OCI-LY1 (cell line): ENCODE measurements at regions not wholly inside any gene's neighbourhood (a gene's known extent, or its start where the extent isn't known, plus 50 kb on each side); places are given as distances from the start of the nearest gene placed in this dataset.

ENCODE experiments used
- H2AFZ ChIP-seq: fragments of 200-600 bp; sonication (generic), shearing (Covaris generic); 2 replicates; pipeline ENCODE4 v1.6.0; 2014; ENCODE audit warnings: antibody characterized with exemption, mild to moderate bottlenecking, low read length
- H3F3A ChIP-seq: fragments of 200-600 bp; sonication (generic), shearing (Covaris generic); 2 replicates; pipeline ENCODE4 v1.6.0; 2014; ENCODE audit warnings: mild to moderate bottlenecking, antibody characterized with exemption, low read length, moderate library complexity; ENCODE audit not compliant: insufficient read depth
- H3K27ac ChIP-seq: fragments of 200-600 bp; sonication (generic); 2 replicates; pipeline ENCODE4 v1.5.1; 2014; ENCODE audit warnings: low read length, mixed run types, mild to moderate bottlenecking, low read depth; ENCODE audit not compliant: poor library complexity, severe bottlenecking
- H3K27me3 ChIP-seq: fragments of 200-600 bp; sonication (generic); 2 replicates; pipeline ENCODE4 v1.6.0; 2014; ENCODE audit warnings: antibody characterized with exemption, mild to moderate bottlenecking, low read length, moderate library complexity; ENCODE audit not compliant: insufficient read depth
- H3K36me3 ChIP-seq: fragments of 200-600 bp; sonication (generic); 2 replicates; pipeline ENCODE4 v1.6.1; 2014; ENCODE audit warnings: mild to moderate bottlenecking, antibody characterized with exemption, low read length, moderate library complexity, mixed read lengths; ENCODE audit not compliant: insufficient read depth
- H3K4me1 ChIP-seq: fragments of 200-600 bp; sonication (generic); 2 replicates; pipeline ENCODE4 v1.5.1; 2014; ENCODE audit warnings: mild to moderate bottlenecking, low read length, moderate library complexity; ENCODE audit not compliant: insufficient read depth, severe bottlenecking
- H3K4me2 ChIP-seq: fragments of 200-600 bp; sonication (generic), shearing (Covaris generic); 2 replicates; pipeline ENCODE4 v1.6.1; 2014; ENCODE audit warnings: low read length
- H3K4me3 ChIP-seq: fragments of 200-600 bp; sonication (generic); 2 replicates; pipeline ENCODE4 v1.5.1; 2014; ENCODE audit warnings: low read length, low read depth, mild to moderate bottlenecking, mixed read lengths; ENCODE audit not compliant: poor library complexity, severe bottlenecking
- H3K79me2 ChIP-seq: fragments of 200-600 bp; shearing (Covaris generic); 2 replicates; pipeline ENCODE4 v1.6.1; 2016; ENCODE audit warnings: mixed run types, low read length, mixed read lengths; ENCODE audit not compliant: insufficient read depth
- H3K9ac ChIP-seq: fragments of 200-600 bp; sonication (generic), shearing (Covaris generic); 2 replicates; pipeline ENCODE4 v1.6.1; 2014; ENCODE audit warnings: mild to moderate bottlenecking, low read length, mixed read lengths
- H3K9me2 ChIP-seq: fragments of 200-600 bp; sonication (generic), shearing (Covaris generic); 2 replicates; pipeline ENCODE4 v1.6.1; 2014; ENCODE audit warnings: low read depth, mild to moderate bottlenecking, low read length, mixed read lengths
- H3K9me3 ChIP-seq: fragments of 200-600 bp; shearing (Covaris generic); 2 replicates; pipeline ENCODE4 v1.6.1; 2014; ENCODE audit warnings: low read length, mixed read lengths
- H4K20me1 ChIP-seq: fragments of 200-600 bp; sonication (generic), shearing (Covaris generic); 2 replicates; pipeline ENCODE4 v1.6.0; 2016; ENCODE audit warnings: mild to moderate bottlenecking, low read length; ENCODE audit not compliant: insufficient read depth
- CTCF ChIP-seq: fragments of 200-600 bp; sonication (generic), shearing (Covaris generic); IDR thresholded peaks from 2 replicates; pipeline ENCODE4 v1.5.1; 2017; ENCODE audit warnings: mild to moderate bottlenecking, antibody characterized with exemption, low read length, moderate library complexity, mixed read lengths
- EZH2 ChIP-seq: fragments of 200-600 bp; sonication (generic), shearing (Covaris generic); IDR thresholded peaks from 2 replicates; pipeline ENCODE4 v1.8.0; 2017; ENCODE audit warnings: borderline replicate concordance, mixed run types, mild to moderate bottlenecking, antibody characterized with exemption, low read length, moderate library complexity, mixed read lengths

- Histone ChIP-seq H3K9me2 (no peaks in the 10 kb centered on the region), H3K4me1 (no peaks in the 10 kb centered on the region), H3K36me3 (no peaks in the 10 kb centered on the region), H3K4me3 (no peak overlapping the region), H3K79me2 (no peaks in the 10 kb centered on the region), H3F3A (no peaks in the 10 kb centered on the region), H4K20me1 (no peaks in the 10 kb centered on the region), H2AFZ (no peak overlapping the region), H3K4me2 (no peak overlapping the region), H3K27ac (no peak overlapping the region), H3K9me3 (no peaks in the 10 kb centered on the region), H3K9ac (no peak overlapping the region), H3K27me3 (no peaks in the 10 kb centered on the region)
- TF ChIP-seq CTCF (no peak), EZH2 (no peak)
Measured at GRCh38 chr3:152056987-152057386, 183.5 kb downstream of the SUCNR1 start.

GRCh38 chr3:152058856-152059255, 185.4 kb downstream of the SUCNR1 start:
- H3K4me3 ChIP-seq, result no peak overlapping the region
- H3K4me2 ChIP-seq, result no peak overlapping the region
- H2AFZ ChIP-seq, result no peak overlapping the region
- TF ChIP-seq EZH2 (no peak), CTCF (no peak)
- H3K36me3 ChIP-seq, result no peaks in the 10 kb centered on the region
- H3K9me2 ChIP-seq, result no peaks in the 10 kb centered on the region
- H3K9me3 ChIP-seq, result no peaks in the 10 kb centered on the region
- H3K27me3 ChIP-seq, result no peaks in the 10 kb centered on the region
- H3K4me1 ChIP-seq, result no peaks in the 10 kb centered on the region
- no peaks in the 10 kb centered on the region for H4K20me1 ChIP-seq
- no peaks in the 10 kb centered on the region for H3K79me2 ChIP-seq
- no peak overlapping the region for H3K27ac ChIP-seq
- no peak overlapping the region for H3K9ac ChIP-seq
- H3F3A ChIP-seq, result no peaks in the 10 kb centered on the region

- Histone ChIP-seq H3K9ac (no peak overlapping the region), H4K20me1 (no peaks in the 10 kb centered on the region), H3F3A (no peaks in the 10 kb centered on the region), H3K4me1 (no peaks in the 10 kb centered on the region), H3K9me3 (no peaks in the 10 kb centered on the region), H2AFZ (no peak overlapping the region), H3K9me2 (no peaks in the 10 kb centered on the region; the same call in 1 of the 2 replicates), H3K27ac (no peak overlapping the region), H3K27me3 (no peaks in the 10 kb centered on the region), H3K4me2 (no peak overlapping the region), H3K36me3 (no peaks in the 10 kb centered on the region), H3K4me3 (no peak overlapping the region), H3K79me2 (no peaks in the 10 kb centered on the region)
- TF ChIP-seq EZH2 (no peak), CTCF (no peak)
Measured at GRCh38 chr3:152060701-152061100, 187.3 kb downstream of the SUCNR1 start.
